ENCODE measurements at regions not wholly inside any gene's neighbourhood (a gene's known extent, or its start where the extent isn't known, plus 50 kb on each side); places are given as distances from the start of the nearest gene placed in this dataset.
A peak's percentile ranks its signal among the peaks of the same experiment; 100 is the strongest.

DNA sequence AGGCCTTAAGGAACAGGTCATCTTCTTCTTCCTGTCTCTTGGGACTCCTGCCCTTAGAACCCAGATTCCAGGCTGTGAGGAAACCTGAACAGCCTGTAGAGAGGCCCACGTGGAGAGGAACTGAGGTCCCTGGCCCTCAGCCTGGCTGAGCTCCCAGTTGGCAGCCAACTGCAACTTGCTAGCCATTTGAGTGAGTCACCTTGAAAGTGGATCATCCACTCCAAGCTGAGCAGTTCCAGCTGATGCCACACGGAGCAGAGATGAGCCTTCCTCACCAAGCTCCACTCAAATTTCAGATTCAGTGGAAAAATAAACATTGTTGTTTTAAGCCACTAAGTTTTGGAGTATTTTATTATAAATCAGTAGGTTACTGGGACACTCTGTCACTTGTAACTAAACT lies 392.5 kb downstream of the BCOR start:
- Histone ChIP-seq H3K27ac (no peak overlapping the region), H3K36me3 (no peaks in the 10 kb centered on the region), H3K4me3 (no peak overlapping the region), H3K9me3 (no peaks in the 10 kb centered on the region), H3K27me3 (ENCODE audit: low read depth) (no peaks in the 10 kb centered on the region), H3K4me1 (no peaks in the 10 kb centered on the region)
- DNase-seq (peak; percentile 72), ATAC-seq (peak; percentile 82 to 93)
- intact Hi-C loops (cut with DNase I) = no loop called here
- TF ChIP-seq, protein P1, sequence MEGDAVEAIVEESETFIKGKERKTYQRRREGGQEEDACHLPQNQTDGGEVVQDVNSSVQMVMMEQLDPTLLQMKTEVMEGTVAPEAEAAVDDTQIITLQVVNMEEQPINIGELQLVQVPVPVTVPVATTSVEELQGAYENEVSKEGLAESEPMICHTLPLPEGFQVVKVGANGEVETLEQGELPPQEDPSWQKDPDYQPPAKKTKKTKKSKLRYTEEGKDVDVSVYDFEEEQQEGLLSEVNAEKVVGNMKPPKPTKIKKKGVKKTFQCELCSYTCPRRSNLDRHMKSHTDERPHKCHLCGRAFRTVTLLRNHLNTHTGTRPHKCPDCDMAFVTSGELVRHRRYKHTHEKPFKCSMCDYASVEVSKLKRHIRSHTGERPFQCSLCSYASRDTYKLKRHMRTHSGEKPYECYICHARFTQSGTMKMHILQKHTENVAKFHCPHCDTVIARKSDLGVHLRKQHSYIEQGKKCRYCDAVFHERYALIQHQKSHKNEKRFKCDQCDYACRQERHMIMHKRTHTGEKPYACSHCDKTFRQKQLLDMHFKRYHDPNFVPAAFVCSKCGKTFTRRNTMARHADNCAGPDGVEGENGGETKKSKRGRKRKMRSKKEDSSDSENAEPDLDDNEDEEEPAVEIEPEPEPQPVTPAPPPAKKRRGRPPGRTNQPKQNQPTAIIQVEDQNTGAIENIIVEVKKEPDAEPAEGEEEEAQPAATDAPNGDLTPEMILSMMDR (IDR thresholded peaks at IDR 0.05) = peak; percentile 47

GRCh38 chrX:39709364-39709763 lies 388.4 kb downstream of the BCOR start:
- intact Hi-C loops (cut with DNase I) = no loop called here
- H3K27me3 ChIP-seq (ENCODE audit: low read depth) = no peaks in the 10 kb centered on the region
- H3K4me3 ChIP-seq = no peak overlapping the region
- TF ChIP-seq, protein P1 (IDR thresholded peaks at IDR 0.05) = no peak
- ATAC-seq (no peak), DNase-seq (no peak)
- H3K4me1 ChIP-seq = no peaks in the 10 kb centered on the region
- H3K9me3 ChIP-seq = no peaks in the 10 kb centered on the region
- no peaks in the 10 kb centered on the region for H3K36me3 ChIP-seq
- no peak overlapping the region for H3K27ac ChIP-seq

GRCh38 chrX:39709812-39710211 lies 387.9 kb downstream of the BCOR start:
- H3K36me3 ChIP-seq = no peaks in the 10 kb centered on the region
- TF ChIP-seq, protein P1 (IDR thresholded peaks at IDR 0.05) = no peak
- ATAC-seq = no peak

GRCh38 chrX:39710776-39711175 lies 387.0 kb downstream of the BCOR start:
- Histone ChIP-seq H3K27me3 (ENCODE audit: low read depth) (no peaks in the 10 kb centered on the region), H3K36me3 (no peaks in the 10 kb centered on the region), H3K4me1 (no peaks in the 10 kb centered on the region), H3K4me3 (no peak overlapping the region), H3K9me3 (no peaks in the 10 kb centered on the region), H3K27ac (no peak overlapping the region)
- TF ChIP-seq, protein P1 (IDR thresholded peaks at IDR 0.05) = no peak
- no peak for ATAC-seq
- intact Hi-C loops (cut with DNase I) = no loop called here
- DNase-seq = no peak

More at GRCh38 chrX:39709812-39710211, 387.9 kb downstream of the BCOR start:
- Histone ChIP-seq H3K4me3 (no peak overlapping the region), H3K27me3 (ENCODE audit: low read depth) (no peaks in the 10 kb centered on the region), H3K27ac (no peak overlapping the region), H3K9me3 (no peaks in the 10 kb centered on the region), H3K4me1 (no peaks in the 10 kb centered on the region)
- intact Hi-C loops (cut with DNase I) = no loop called here
- DNase-seq = no peak

DNA sequence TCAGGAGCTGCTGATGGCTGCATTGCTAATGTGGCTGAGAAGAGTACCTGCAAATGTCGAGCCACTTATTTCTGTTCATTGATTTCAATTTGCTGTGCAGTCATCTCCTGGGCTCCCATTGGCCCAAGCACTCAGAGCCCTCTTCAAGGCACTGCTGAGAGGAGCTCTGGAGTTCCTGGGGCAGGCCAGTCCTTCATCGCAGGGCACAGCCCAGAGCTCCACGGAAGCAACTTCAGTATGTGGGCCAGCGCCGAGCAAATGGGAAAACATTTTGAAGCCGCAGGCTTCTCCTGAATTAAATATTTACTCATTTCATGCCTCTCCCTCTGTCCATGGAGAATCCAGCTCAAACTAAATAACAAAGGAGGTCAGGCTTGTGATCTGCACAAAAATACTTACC lies 383.3 kb downstream of the BCOR start:
- intact Hi-C loops (cut with DNase I) = no loop called here
- H3K4me1 ChIP-seq = no peaks in the 10 kb centered on the region
- no peak overlapping the region for H3K27ac ChIP-seq
- no peak overlapping the region for H3K4me3 ChIP-seq
- TF ChIP-seq, protein P1 (IDR thresholded peaks at IDR 0.05) = no peak
- H3K9me3 ChIP-seq = no peaks in the 10 kb centered on the region
- no peak for DNase-seq
- H3K36me3 ChIP-seq = no peaks in the 10 kb centered on the region
- no peak for ATAC-seq
- H3K27me3 ChIP-seq (ENCODE audit: low read depth) = no peaks in the 10 kb centered on the region

DNA sequence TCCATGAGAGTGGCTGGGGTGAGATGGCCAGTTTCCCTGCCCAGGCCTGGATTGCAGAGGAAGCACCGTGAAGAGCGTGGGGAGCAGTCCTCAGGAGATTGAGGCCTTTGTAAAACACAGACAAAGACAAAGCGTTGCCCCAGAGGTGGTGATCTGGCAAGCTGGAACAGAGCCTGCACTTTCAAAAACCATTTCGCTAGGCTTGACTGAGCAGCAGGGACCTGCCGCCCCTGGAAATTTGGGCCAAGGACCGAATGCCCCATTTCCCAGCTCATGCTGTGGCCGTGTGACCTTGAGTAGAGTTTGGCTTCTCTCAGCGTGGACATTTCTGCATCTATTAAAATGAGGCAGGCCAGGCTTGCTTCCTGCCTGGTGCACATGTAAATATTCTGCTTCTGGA lies 381.4 kb downstream of the BCOR start:
- Histone ChIP-seq H3K4me1 (no peaks in the 10 kb centered on the region), H3K9me3 (no peaks in the 10 kb centered on the region), H3K4me3 (no peak overlapping the region), H3K27ac (no peak overlapping the region), H3K36me3 (no peaks in the 10 kb centered on the region), H3K27me3 (ENCODE audit: low read depth) (no peaks in the 10 kb centered on the region)
- ATAC-seq = no peak
- TF ChIP-seq, protein P1 (IDR thresholded peaks at IDR 0.05) = no peak
- DNase-seq = no peak
- intact Hi-C loops (cut with DNase I) = no loop called here

Data from lower lobe of right lung (tissue), 2 donors.